ENCODE measurements at regions not wholly inside any gene's neighbourhood (a gene's known extent, or its start where the extent isn't known, plus 50 kb on each side); places are given as distances from the start of the nearest gene placed in this dataset.

DNA sequence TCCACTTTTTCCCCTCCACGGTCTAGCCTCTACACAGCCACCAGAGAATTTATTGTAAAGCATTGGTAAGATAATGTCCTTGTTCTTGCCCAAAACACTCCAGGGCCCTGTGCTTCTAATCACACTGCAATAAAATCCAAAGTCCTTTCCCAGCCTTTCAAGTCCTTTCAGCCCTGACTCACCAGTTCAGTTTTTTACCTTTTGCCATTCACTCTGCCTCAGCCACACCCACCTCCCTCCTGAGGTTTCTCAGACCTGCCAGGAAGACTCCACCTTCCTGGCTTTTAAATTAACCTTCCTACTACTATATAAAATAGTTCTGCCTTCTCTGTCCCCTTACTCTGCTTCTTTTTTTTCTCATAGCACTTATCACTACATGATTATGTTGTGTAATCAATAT, 91.0 kb upstream of the ARHGAP32 start:
- TF ChIP-seq, protein P1, sequence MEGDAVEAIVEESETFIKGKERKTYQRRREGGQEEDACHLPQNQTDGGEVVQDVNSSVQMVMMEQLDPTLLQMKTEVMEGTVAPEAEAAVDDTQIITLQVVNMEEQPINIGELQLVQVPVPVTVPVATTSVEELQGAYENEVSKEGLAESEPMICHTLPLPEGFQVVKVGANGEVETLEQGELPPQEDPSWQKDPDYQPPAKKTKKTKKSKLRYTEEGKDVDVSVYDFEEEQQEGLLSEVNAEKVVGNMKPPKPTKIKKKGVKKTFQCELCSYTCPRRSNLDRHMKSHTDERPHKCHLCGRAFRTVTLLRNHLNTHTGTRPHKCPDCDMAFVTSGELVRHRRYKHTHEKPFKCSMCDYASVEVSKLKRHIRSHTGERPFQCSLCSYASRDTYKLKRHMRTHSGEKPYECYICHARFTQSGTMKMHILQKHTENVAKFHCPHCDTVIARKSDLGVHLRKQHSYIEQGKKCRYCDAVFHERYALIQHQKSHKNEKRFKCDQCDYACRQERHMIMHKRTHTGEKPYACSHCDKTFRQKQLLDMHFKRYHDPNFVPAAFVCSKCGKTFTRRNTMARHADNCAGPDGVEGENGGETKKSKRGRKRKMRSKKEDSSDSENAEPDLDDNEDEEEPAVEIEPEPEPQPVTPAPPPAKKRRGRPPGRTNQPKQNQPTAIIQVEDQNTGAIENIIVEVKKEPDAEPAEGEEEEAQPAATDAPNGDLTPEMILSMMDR (IDR thresholded peaks at IDR 0.05): no peak
- TF ChIP-seq SP1 (CRISPR knock-in tag; conservative IDR thresholded peaks at IDR 0.05): no peak
- no peak for TF ChIP-seq FOXK1 (CRISPR knock-in tag; IDR thresholded peaks at IDR 0.05)
- TF ChIP-seq ELF4 (CRISPR knock-in tag; IDR thresholded peaks at IDR 0.05; ENCODE audit: low read depth): no peak
- TF ChIP-seq ARID4B (CRISPR knock-in tag; IDR thresholded peaks at IDR 0.05; ENCODE audit: borderline replicate concordance): no peak
- TF ChIP-seq, protein P2, sequence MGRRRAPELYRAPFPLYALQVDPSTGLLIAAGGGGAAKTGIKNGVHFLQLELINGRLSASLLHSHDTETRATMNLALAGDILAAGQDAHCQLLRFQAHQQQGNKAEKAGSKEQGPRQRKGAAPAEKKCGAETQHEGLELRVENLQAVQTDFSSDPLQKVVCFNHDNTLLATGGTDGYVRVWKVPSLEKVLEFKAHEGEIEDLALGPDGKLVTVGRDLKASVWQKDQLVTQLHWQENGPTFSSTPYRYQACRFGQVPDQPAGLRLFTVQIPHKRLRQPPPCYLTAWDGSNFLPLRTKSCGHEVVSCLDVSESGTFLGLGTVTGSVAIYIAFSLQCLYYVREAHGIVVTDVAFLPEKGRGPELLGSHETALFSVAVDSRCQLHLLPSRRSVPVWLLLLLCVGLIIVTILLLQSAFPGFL (CRISPR knock-in tag; IDR thresholded peaks at IDR 0.05; ENCODE audit: borderline replicate concordance): no peak
- no peak for TF ChIP-seq SMAD4 (CRISPR knock-in tag; IDR thresholded peaks at IDR 0.05)
- no peak for TF ChIP-seq GRHL2 (CRISPR knock-in tag; IDR thresholded peaks at IDR 0.05; ENCODE audit: insufficient replicate concordance, severe bottlenecking)
